ENCODE measurements at regions not wholly inside any gene's neighbourhood (a gene's known extent, or its start where the extent isn't known, plus 50 kb on each side); places are given as distances from the start of the nearest gene placed in this dataset.

DNA sequence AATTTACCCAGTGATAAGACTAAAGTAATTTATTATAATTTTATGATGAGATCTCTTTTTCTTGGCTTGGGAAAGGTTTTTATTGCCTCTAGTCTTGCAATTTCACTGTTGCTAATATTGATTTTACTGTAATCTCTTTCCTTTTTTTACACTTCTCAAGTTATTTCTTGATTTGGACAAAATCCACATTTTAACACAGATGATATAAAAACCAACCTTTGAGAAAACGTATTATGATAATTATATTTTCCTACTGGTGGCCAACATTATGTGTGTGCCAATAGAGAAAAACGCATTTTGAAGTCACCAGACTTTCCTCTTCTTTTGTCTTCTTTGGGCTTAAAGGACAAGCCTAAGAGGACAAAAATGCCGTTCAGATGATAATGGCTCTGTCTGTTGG, 314.9 kb downstream of the PRDM2 start:
- Histone ChIP-seq H4K20me1 (ENCODE audit: insufficient read depth) (no peaks in the 10 kb centered on the region), H3F3A (ENCODE audit: insufficient read depth, low read depth) (no peaks in the 10 kb centered on the region), H3K4me2 (no peak overlapping the region), H3K36me3 (ENCODE audit: low read depth) (no peaks in the 10 kb centered on the region), H3K9me2 (ENCODE audit: insufficient read depth) (no peaks in the 10 kb centered on the region), H3K27ac (no peak overlapping the region), H3K4me1 (replicated peaks; ENCODE audit: insufficient read depth) (no peaks in the 10 kb centered on the region), H3K9me3 (ENCODE audit: insufficient read depth, low read depth) (no peaks in the 10 kb centered on the region), H3K27me3 (ENCODE audit: insufficient read depth, low read depth) (no peaks in the 10 kb centered on the region), H3K79me2 (ENCODE audit: low read depth) (no peaks in the 10 kb centered on the region), H3K4me3 (no peak overlapping the region), H2AFZ (no peak overlapping the region)
- no TSS peak for BruUV-seq (replicated peaks)
- ChIA-PET CTCF (no interaction called here), POLR2A (ENCODE audit: unreplicated experiment) (no interaction called here)
- TF ChIP-seq, protein P1, sequence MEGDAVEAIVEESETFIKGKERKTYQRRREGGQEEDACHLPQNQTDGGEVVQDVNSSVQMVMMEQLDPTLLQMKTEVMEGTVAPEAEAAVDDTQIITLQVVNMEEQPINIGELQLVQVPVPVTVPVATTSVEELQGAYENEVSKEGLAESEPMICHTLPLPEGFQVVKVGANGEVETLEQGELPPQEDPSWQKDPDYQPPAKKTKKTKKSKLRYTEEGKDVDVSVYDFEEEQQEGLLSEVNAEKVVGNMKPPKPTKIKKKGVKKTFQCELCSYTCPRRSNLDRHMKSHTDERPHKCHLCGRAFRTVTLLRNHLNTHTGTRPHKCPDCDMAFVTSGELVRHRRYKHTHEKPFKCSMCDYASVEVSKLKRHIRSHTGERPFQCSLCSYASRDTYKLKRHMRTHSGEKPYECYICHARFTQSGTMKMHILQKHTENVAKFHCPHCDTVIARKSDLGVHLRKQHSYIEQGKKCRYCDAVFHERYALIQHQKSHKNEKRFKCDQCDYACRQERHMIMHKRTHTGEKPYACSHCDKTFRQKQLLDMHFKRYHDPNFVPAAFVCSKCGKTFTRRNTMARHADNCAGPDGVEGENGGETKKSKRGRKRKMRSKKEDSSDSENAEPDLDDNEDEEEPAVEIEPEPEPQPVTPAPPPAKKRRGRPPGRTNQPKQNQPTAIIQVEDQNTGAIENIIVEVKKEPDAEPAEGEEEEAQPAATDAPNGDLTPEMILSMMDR (conservative IDR thresholded peaks at IDR 0.05): no peak
- no peak for TF ChIP-seq EZH2 (IDR thresholded peaks at IDR 0.05; ENCODE audit: low read depth)
- intact Hi-C loops (cut with micrococcal nuclease; ENCODE audit: unreplicated experiment): no loop called here
- DNase-seq: no peak

- Histone ChIP-seq H3K27me3 (ENCODE audit: insufficient read depth, low read depth) (no peaks in the 10 kb centered on the region), H3K4me3 (no peak overlapping the region), H3K4me2 (no peak overlapping the region), H3K79me2 (ENCODE audit: low read depth) (no peaks in the 10 kb centered on the region), H3K27ac (no peak overlapping the region), H2AFZ (no peak overlapping the region), H3F3A (ENCODE audit: insufficient read depth, low read depth) (no peaks in the 10 kb centered on the region), H3K9me3 (ENCODE audit: insufficient read depth, low read depth) (no peaks in the 10 kb centered on the region), H4K20me1 (ENCODE audit: insufficient read depth) (no peaks in the 10 kb centered on the region), H3K4me1 (replicated peaks; ENCODE audit: insufficient read depth) (no peaks in the 10 kb centered on the region), H3K36me3 (ENCODE audit: low read depth) (no peaks in the 10 kb centered on the region), H3K9me2 (ENCODE audit: insufficient read depth) (no peaks in the 10 kb centered on the region)
- BruUV-seq (replicated peaks): no TSS peak
- TF ChIP-seq, protein P1 (conservative IDR thresholded peaks at IDR 0.05): no peak
- no peak for TF ChIP-seq EZH2 (IDR thresholded peaks at IDR 0.05; ENCODE audit: low read depth)
- CTCF ChIA-PET: no interaction called here
- intact Hi-C loops (cut with micrococcal nuclease; ENCODE audit: unreplicated experiment): no loop called here
- DNase-seq: no peak
- POLR2A ChIA-PET (ENCODE audit: unreplicated experiment): no interaction called here
These were observed 315.9 kb downstream of the PRDM2 start for GRCh38 chr1:14015917-14016316.

DNA sequence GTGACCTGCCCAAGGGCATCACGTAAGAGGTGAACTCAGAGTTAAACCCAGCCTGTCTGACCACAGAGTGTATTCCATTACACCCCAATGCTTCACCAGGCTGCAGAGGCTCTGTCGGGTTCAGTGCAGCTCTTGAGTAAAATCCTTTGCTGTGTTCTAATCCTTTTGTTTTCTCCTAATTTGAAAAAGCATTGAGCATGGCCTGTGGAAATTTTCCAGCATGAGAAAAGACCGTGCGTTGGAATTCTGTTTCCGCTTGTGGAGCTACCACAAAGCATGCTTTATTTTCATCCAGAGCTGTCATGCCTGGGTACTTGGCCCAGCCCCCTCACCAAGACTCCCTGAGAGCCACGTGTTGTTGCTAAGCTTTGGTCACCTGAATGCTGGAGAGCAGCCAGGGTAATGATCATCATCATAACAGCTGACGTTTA, 317.6 kb downstream of the PRDM2 start:
- Histone ChIP-seq H3K79me2 (ENCODE audit: low read depth) (no peaks in the 10 kb centered on the region), H3K4me2 (no peak overlapping the region), H3K27me3 (ENCODE audit: insufficient read depth, low read depth) (no peaks in the 10 kb centered on the region), H3K4me3 (no peak overlapping the region), H3K9me2 (ENCODE audit: insufficient read depth) (no peaks in the 10 kb centered on the region), H3K36me3 (ENCODE audit: low read depth) (no peaks in the 10 kb centered on the region), H4K20me1 (ENCODE audit: insufficient read depth) (no peaks in the 10 kb centered on the region), H3F3A (ENCODE audit: insufficient read depth, low read depth) (no peaks in the 10 kb centered on the region), H3K9me3 (ENCODE audit: insufficient read depth, low read depth) (no peaks in the 10 kb centered on the region), H3K27ac (no peak overlapping the region), H2AFZ (no peak overlapping the region), H3K4me1 (replicated peaks; ENCODE audit: insufficient read depth) (no peaks in the 10 kb centered on the region)
- TF ChIP-seq EZH2 (IDR thresholded peaks at IDR 0.05; ENCODE audit: low read depth): no peak
- TF ChIP-seq, protein P1 (conservative IDR thresholded peaks at IDR 0.05): no peak
- no TSS peak for BruUV-seq (replicated peaks)
- CTCF ChIA-PET: interaction anchor here (0.6 kb wide), 1 partner anchor 1082 kb away, joined by 3 read pairs; no protein-coding TSS in a partner anchor
- POLR2A ChIA-PET (ENCODE audit: unreplicated experiment): no interaction called here
- intact Hi-C loops (cut with micrococcal nuclease; ENCODE audit: unreplicated experiment): no loop called here
- no peak for DNase-seq

Measured in PC-9 (cell line).